Fibroblast of the aortic adventitia (primary cell): ENCODE measurements at regions not wholly inside any gene's neighbourhood (a gene's known extent, or its start where the extent isn't known, plus 50 kb on each side); places are given as distances from the start of the nearest gene placed in this dataset.

ENCODE experiments used
- DNase-seq: peaks from one replicate; pipeline ENCODE4 v3.0.0-alpha.2; 2010; ENCODE audit warnings: low read depth
- H3K4me3 ChIP-seq: 2 replicates; pipeline ENCODE4 v1.5.1; 2011; ENCODE audit warnings: low read depth, mild to moderate bottlenecking, control low read depth, low read length, moderate library complexity
- CTCF ChIP-seq: IDR thresholded peaks from 2 replicates; pipeline ENCODE4 v1.5.1; 2011; ENCODE audit warnings: mild to moderate bottlenecking, low read length, control low read depth, inconsistent platforms; ENCODE audit not compliant: insufficient read depth

DNA sequence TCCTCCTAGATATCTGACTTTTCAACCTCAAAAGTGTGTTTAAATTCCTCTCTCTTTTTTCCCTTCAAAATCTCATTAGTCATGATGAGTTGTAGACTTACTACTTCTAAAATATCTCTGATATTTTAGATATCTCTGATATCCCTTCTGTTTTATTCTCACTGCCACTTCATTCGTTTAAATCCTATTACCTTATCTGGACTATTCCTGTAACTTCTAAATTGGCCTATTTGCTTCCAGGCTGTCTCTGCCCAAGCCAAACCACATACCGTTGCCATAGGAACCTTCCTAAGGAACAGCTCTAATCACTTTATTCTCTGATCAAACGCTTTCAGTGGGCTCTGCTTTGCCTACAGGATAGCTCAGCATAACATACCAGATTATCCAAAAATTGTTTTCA lies 333.1 kb upstream of the CHRM3 start:
- no peak for TF ChIP-seq CTCF
- H3K4me3 ChIP-seq: no peak overlapping the region
- no peak for DNase-seq

DNA sequence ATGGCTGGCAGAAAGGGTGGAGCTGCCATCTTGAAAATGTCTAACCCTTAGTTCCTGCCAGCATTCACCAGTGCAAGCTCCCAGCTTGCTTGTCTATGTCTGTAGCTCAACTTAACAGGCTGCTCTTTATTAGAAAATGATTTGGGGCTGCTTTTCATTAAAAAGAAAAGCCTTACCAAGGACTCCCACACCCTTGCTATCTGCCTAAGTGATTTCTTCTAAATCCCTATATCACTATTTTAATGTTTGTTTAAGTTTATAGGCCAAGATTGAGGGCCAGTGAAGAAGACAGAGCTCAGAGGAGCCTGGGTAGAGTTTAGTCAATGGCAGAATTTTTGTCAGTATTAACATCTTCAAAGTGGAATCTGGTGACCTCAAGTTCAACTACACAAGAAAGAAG lies 336.8 kb upstream of the CHRM3 start:
- no peak overlapping the region for H3K4me3 ChIP-seq
- DNase-seq: no peak
- no peak for TF ChIP-seq CTCF

DNA sequence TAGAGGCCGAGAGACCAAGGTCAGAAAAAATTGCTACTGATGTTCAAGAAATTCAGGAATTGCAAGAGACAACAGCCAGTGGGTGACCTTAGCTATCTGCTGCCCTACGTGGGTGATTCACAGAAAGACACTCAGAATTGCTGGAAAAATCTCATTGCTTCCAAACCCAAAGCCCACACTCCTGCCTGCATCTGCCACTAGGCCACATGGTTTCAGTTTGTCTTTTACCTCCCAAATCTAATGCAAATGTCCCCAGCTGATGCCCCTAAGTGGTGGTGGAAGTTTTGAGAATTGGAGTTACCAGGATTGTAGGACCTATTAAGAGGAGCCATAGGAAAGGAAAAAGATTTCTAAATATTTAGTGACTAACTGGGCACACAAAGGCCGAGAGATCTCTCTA lies 341.5 kb upstream of the CHRM3 start:
- no peak for TF ChIP-seq CTCF
- no peak overlapping the region for H3K4me3 ChIP-seq
- no peak for DNase-seq

GRCh38 chr1:239040523-239040922 lies 345.8 kb upstream of the CHRM3 start:
- TF ChIP-seq CTCF: no peak
- no peak overlapping the region for H3K4me3 ChIP-seq
- no peak for DNase-seq

- TF ChIP-seq CTCF: no peak
- DNase-seq: no peak
- no peak overlapping the region for H3K4me3 ChIP-seq
Observed at GRCh38 chr1:239031310-239031709, 355.1 kb upstream of the CHRM3 start.

- no peak for DNase-seq
- no peak overlapping the region for H3K4me3 ChIP-seq
- TF ChIP-seq CTCF: no peak
Observed at GRCh38 chr1:239025997-239026694, 360.2 kb upstream of the CHRM3 start.

DNA sequence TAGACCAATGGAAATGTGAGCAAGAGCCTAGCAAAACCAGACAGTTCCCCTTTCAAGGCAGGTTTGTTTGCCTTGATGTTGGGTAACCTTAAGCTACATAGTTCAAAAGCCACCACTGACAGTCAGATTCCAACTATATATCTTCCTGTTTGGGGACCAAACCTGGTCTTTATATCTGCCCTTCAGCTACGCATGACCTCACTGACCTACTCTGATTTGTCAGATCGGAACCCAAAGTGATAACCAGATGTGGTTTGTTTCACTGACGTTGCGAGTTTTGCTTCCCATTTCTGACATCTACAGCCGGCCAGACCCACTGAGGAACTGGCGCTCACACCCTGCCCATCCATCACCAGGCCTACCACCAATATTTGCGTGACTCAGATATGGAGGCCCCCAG lies 361.1 kb upstream of the CHRM3 start:
- H3K4me3 ChIP-seq: no peak overlapping the region
- DNase-seq: no peak
- no peak for TF ChIP-seq CTCF
